ENCODE measurements at regions not wholly inside any gene's neighbourhood (a gene's known extent, or its start where the extent isn't known, plus 50 kb on each side); places are given as distances from the start of the nearest gene placed in this dataset.

DNA sequence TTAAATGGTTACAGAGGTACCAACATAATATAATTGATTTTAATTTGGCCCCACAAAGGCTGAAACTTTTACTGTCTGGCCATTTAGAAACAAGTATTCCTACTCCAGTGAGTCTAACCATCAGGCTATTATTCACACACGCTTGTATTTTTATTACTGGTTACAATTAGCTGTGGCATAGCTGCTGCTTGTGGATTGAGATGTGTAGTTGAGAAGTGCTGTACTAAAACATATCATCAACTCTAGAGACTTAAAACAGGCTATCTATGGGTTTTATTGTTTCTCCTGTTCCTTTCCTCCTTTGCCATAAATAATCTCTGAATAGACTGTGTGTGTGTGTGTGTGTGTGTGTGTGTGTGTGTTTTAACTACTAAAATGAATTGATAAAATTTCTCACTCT, 530.2 kb downstream of the CCDC85A start:
- Histone ChIP-seq H3K27me3 (no peaks in the 10 kb centered on the region), H3K36me3 (no peaks in the 10 kb centered on the region), H3K4me3 (no peak overlapping the region), H3K4me1 (no peaks in the 10 kb centered on the region), H3K27ac (no peak overlapping the region), H3K9me3 (no peaks in the 10 kb centered on the region)
- TF ChIP-seq, protein P1, sequence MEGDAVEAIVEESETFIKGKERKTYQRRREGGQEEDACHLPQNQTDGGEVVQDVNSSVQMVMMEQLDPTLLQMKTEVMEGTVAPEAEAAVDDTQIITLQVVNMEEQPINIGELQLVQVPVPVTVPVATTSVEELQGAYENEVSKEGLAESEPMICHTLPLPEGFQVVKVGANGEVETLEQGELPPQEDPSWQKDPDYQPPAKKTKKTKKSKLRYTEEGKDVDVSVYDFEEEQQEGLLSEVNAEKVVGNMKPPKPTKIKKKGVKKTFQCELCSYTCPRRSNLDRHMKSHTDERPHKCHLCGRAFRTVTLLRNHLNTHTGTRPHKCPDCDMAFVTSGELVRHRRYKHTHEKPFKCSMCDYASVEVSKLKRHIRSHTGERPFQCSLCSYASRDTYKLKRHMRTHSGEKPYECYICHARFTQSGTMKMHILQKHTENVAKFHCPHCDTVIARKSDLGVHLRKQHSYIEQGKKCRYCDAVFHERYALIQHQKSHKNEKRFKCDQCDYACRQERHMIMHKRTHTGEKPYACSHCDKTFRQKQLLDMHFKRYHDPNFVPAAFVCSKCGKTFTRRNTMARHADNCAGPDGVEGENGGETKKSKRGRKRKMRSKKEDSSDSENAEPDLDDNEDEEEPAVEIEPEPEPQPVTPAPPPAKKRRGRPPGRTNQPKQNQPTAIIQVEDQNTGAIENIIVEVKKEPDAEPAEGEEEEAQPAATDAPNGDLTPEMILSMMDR (IDR thresholded peaks at IDR 0.05): no peak
- DNase-seq (no peak), ATAC-seq (no peak)
- intact Hi-C loops (cut with DNase I): no loop called here

DNA sequence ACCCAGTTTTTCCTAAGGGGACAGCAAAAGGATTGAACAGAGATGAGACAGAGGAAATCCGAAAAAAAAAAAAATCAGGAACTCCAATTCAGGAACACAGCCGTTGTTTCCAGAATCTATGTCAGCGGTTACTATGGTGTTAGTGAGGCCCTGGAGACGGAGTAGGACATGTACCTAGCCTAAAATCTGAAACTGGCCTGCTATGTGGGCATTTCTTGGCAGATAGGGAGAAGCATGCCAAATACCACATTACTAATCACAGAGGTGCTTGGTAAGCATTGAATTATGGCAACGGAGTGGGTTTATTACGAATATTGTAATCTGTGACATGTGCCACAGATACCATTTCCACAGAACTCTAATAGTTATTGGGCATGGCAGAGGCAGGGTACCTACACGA, 530.6 kb downstream of the CCDC85A start:
- H3K27ac ChIP-seq: no peak overlapping the region
- intact Hi-C loops (cut with DNase I): no loop called here
- DNase-seq (no peak), ATAC-seq (no peak)
- TF ChIP-seq, protein P1 (IDR thresholded peaks at IDR 0.05): no peak
- no peaks in the 10 kb centered on the region for H3K9me3 ChIP-seq
- no peaks in the 10 kb centered on the region for H3K4me1 ChIP-seq
- H3K36me3 ChIP-seq: no peaks in the 10 kb centered on the region
- H3K4me3 ChIP-seq: no peak overlapping the region
- H3K27me3 ChIP-seq: no peaks in the 10 kb centered on the region

DNA sequence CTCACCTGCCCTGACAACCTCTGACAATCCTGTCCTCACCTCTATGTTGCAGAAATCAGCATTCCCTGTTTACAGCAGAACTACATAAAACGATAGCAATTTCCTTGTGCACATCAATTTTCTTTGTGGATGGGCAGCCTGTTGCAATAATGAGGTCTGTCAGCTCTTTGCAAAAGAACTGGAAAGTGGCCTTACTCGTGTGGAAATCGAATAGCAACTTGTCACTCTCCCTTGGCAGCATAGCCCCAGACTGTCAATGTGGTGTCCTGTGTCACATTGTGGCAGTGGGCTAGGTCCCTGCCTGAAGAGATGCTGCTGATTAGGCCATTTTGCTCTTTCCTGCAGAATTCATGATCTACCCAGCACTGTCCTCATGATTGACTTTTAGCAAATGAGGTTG, 531.9 kb downstream of the CCDC85A start:
- ATAC-seq (no peak), DNase-seq (no peak)
- Histone ChIP-seq H3K27ac (no peak overlapping the region), H3K27me3 (no peaks in the 10 kb centered on the region), H3K36me3 (no peaks in the 10 kb centered on the region), H3K4me3 (no peak overlapping the region), H3K9me3 (no peaks in the 10 kb centered on the region), H3K4me1 (no peaks in the 10 kb centered on the region)
- intact Hi-C loops (cut with DNase I): no loop called here
- TF ChIP-seq, protein P1 (IDR thresholded peaks at IDR 0.05): no peak

DNA sequence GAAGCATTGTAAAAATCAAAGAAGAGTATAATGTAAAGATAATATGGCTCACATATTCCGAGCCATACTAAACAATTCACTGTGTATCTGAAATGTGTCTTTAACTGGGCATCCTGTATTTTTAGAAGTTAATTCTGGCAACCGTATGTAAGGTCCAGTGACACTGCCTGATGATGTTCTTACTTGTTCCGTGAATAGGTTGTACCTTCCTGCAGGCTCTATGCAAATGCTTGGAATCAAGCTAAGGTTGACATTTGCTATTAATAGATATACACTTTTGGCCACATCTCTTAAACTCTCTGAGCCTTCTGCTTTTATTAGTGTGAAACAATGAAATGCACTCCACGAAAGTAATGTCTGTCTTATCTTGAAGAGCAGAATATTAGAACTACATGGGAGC, 534.6 kb downstream of the CCDC85A start:
- Histone ChIP-seq H3K9me3 (no peaks in the 10 kb centered on the region), H3K4me3 (no peak overlapping the region), H3K27me3 (no peaks in the 10 kb centered on the region), H3K36me3 (no peaks in the 10 kb centered on the region), H3K27ac (no peak overlapping the region), H3K4me1 (no peaks in the 10 kb centered on the region)
- DNase-seq (no peak), ATAC-seq (no peak)
- TF ChIP-seq, protein P1 (IDR thresholded peaks at IDR 0.05): no peak
- intact Hi-C loops (cut with DNase I): no loop called here

DNA sequence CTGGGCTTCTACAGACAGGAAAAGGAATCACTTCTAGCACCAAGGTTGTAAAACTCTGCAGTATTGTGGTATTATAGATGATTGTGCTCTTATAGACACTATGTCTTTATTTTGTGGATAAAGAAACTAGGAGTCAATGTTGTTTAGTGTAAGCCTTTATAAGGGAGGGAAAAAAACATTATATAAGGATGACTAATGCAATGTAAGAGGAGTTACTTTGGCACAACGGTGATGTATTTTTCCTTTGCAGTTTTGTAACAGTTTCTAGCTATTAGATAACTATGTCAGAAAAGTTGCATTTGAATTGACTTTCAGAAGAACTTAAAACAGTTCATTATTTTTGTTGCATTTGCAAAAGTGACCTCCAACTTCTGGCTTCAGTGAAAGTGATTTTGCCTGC, 545.4 kb downstream of the CCDC85A start:
- H3K27ac ChIP-seq: no peak overlapping the region
- no peaks in the 10 kb centered on the region for H3K4me1 ChIP-seq
- no peak for DNase-seq
- ATAC-seq: no peak
- H3K9me3 ChIP-seq: peaks cover 5% of the 10 kb centered on the region
- intact Hi-C loops (cut with DNase I): no loop called here
- H3K27me3 ChIP-seq: no peaks in the 10 kb centered on the region
- H3K4me3 ChIP-seq: no peak overlapping the region
- TF ChIP-seq, protein P1 (IDR thresholded peaks at IDR 0.05): no peak
- H3K36me3 ChIP-seq: no peaks in the 10 kb centered on the region

DNA sequence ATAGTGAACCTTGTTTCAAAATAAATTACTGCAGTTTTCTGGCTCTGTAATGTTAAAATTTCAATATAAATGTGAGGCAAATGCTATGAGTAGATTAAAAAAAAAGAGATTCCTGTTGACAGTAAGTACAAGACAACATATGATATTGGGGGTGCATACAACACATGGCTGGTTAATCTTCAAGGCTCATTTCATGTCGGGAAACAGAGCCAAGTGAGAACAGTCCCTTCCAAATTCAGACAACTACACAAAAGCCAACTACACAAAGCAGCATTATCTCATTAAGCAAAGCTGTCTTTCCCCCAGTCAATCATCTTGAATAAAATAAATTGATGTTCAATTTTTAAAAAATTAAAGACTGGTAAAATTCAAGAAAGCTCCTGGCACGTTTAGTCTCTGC, 549.2 kb downstream of the CCDC85A start:
- no peaks in the 10 kb centered on the region for H3K9me3 ChIP-seq
- H3K4me3 ChIP-seq: no peak overlapping the region
- no peaks in the 10 kb centered on the region for H3K36me3 ChIP-seq
- H3K27ac ChIP-seq: no peak overlapping the region
- TF ChIP-seq, protein P1 (IDR thresholded peaks at IDR 0.05): no peak
- H3K4me1 ChIP-seq: no peaks in the 10 kb centered on the region
- DNase-seq (no peak), ATAC-seq (no peak)
- intact Hi-C loops (cut with DNase I): no loop called here
- H3K27me3 ChIP-seq: no peaks in the 10 kb centered on the region
